GM21576 (cell line): ENCODE measurements at regions not wholly inside any gene's neighbourhood (a gene's known extent, or its start where the extent isn't known, plus 50 kb on each side); places are given as distances from the start of the nearest gene placed in this dataset.
"Not testable (repeated sequence)": the region's sequence is repeated elsewhere in the genome, so short reads cannot be mapped to it uniquely, and the experiment has no call there.

Experiments
- ATAC-seq: cut with Tn5 transposase; IDR thresholded peaks from one replicate; pipeline ENCODE4 v1.9.1; 2021; ENCODE audit warnings: mild to moderate bottlenecking, moderate library complexity; ENCODE audit not compliant: unreplicated experiment

DNA sequence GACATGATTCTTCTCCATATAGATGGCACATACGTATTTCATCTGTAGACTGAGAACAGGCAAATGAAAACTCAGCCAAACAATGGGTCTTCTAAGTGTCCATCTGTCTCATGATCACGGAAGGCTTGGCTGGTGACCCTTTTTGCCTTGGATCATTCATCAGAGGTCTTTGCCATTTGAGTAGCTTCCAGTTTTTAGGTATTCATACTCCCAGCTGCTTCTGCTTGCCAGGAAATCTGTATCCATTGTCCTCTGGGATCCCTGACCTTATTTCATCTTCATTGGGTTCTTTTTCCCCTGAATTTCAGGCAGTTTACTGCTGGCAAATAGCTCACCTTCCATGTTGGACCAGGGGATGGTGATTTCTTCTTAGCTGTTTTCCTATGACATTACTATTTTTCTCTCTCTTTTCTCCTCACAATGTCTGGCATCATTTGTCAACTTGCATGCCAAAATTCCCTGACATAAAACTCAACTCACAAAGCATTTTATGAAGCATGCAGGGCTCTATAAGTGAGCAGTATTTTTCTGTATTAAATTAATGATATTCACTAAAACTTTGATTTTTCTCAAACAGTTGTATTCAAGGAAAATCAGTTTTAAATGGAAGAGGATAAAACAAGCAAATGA lies 241.2 kb downstream of the DNAJB9 start:
- no peak for ATAC-seq

GRCh38 chr7:108813251-108814014 lies 243.8 kb downstream of the DNAJB9 start:
- no peak for ATAC-seq

GRCh38 chr7:108815815-108816214 lies 246.1 kb downstream of the DNAJB9 start:
- ATAC-seq, result no peak

DNA sequence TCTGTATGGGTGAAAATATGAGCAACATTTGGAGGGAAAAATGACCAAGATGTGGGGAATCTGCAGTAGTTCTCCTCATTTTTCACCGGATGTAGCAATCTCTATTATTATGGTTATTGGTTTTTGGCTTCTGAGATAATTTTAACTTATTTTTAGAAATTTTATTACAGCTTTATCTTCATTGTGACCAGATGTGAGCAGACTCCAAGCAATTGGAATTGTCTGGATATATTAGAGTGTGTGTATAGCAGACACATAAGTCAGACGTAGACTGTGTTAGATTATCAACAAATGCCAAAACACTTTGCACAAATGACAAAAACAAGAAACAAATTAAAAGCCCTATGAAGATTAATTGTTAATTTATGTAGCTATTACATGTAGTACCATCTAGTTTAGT lies 249.1 kb downstream of the DNAJB9 start:
- ATAC-seq, result no peak

DNA sequence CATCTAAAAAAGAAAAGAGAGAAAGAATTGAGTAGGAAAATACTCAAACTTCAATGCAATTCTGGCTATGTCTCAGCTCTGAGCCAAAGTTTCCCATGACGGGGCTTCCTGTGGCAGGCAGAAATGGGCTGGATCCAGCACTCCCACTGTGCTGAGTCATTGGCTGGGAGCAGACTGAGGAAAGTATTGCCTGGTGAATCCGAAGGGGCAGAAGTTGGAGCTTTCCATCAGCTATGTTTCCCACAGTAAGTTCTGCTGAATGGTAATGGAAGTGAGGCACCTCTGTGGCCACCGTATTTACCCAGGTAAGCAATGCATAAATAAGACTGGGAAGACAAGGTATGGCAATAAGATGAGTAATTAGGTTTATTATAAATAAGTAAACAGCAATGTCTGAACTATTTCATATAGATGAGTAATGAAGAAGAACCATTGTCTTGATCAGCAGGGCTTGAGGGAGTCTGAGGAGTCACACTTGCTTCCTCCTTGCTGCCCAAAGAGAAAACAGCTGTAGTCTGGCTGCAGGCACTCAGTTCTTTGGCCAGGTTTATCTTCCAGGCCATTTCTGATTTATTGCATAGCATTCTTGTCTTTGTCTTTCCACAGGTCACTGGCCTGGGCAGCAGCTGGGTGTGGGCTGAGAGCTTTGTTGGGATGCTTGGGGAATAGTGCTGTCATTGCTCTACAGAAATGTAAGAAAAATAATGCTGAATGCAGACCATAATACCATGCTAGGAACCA lies 255.3 kb downstream of the DNAJB9 start:
- ATAC-seq, result no peak

- no peak for ATAC-seq
These were observed 255.9 kb downstream of the DNAJB9 start for GRCh38 chr7:108825581-108825909.

DNA sequence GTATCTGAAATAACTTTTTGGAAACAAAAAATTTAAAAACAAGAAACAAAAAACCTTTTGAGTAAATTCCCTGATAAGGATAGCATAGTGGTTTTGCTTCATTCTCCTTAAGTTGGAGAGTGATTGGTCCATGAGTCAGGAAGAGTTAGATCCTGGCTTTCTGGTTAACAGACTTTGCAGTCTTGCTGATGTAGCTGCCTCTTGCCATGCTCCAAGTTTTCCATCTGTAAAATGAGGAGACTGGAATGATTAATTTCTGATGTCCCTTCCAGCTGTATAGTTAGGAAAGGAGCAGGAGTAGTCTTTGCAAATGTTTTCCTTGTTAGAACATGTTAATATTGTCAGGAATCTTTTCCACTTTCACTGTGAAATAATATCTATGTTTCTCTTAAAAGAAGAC lies 266.6 kb downstream of the DNAJB9 start:
- no peak for ATAC-seq

GRCh38 chr7:108838198-108838597 lies 268.5 kb downstream of the DNAJB9 start:
- no peak for ATAC-seq

- ATAC-seq, result no peak
These were observed 269.4 kb downstream of the DNAJB9 start for GRCh38 chr7:108839076-108839475.

DNA sequence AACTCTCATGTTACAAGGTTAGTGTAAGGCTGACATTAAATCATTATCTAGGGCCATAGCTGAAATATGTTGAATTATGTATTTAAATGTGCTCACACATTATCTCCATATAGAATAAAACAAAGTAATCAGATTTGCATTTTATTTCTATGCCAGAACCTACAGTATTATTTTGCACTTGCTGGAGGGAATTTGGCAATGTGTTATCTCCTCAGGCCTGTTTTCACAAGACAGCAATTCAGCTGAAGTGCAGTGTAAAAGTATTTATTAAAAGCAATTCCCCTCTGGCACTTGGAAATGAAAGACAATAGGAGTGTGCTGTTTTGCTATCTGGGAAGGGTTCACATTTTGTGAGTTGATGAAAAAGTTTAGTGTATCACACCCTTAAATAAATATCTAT lies 276.3 kb downstream of the DNAJB9 start:
- ATAC-seq, result no peak

DNA sequence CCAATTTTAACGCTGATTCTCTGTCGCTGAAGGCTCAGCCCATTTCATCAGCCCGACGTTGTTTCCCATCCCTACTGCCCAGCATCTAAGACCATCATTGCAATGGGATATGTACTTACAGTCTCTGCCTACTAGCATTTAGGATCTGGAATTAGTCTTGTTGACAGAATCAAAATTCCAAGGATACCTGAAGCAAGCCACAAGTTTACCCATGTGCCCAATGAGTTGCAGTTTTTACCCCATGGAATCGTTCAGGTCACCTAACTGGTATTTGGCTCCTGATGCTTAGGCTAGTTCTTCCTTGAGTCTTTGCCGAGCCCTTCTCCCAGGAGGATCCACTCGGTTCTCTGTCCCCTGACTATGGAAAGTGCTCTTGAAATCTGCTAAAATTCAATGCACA lies 276.8 kb downstream of the DNAJB9 start:
- ATAC-seq, result no peak

- no peak for ATAC-seq
These were observed 278.8 kb downstream of the DNAJB9 start for GRCh38 chr7:108848486-108848885.

DNA sequence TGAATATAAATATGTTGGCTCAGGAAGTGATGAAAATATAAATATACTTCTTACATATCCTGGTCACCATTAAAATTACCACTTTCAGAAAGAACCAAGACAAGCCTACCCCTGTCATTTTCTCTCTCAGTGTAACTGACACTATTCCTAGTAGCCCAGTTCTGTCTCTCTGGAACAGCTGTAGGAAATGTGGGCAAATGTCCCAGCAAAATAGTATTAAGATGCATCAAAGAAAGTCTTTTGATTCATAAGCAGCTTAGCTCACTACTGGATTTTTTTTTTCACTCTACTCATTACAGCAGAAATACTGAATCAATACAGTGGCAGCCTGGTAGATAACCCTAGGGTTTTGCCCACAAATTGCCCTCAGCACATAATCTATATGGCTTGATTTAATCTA lies 290.9 kb downstream of the DNAJB9 start:
- ATAC-seq, result no peak

DNA sequence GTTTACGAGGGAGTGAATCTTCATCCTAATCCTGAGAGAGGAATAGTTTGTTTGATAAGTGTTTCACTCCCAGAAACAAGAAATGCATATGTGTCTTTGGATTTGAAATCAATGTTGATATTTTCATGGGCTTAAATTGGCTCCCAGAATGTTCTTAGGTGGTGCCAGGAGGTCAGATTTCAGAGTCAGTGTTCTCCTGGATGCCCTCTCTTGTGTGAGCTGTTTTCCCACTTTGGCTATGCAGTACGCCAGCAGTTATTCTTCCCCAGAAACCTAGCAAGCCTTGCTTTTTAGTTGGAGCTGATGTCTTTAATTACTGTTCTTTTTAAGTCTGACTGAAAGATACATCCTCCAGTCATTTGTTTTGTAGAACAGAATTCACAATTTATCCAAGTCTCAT lies 291.4 kb downstream of the DNAJB9 start:
- ATAC-seq, result no peak

- ATAC-seq, result no peak
These were observed 293.7 kb downstream of the DNAJB9 start for GRCh38 chr7:108863227-108863848.

DNA sequence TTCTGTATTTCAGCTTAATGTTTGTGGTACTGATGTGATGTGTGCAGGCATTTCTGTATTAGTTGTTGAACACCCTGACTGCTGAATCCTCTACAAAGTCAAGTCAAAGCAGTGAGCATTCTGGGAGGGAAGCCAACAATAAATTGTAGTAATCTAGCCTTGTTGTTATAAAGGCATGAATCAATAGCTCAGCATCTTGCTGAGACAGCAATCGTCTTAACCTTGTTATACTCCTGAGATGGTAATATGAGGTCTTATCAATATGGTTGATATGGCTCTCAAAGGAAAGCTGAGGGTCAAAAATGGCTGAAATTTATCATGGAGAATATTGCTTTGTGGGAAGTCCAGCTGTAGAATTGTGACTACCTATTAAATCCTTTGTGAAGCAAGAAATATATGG lies 299.4 kb downstream of the DNAJB9 start:
- ATAC-seq, result no peak

- peak; percentile 56 for ATAC-seq
These were observed 305.5 kb downstream of the DNAJB9 start for GRCh38 chr7:108875139-108875538.

DNA sequence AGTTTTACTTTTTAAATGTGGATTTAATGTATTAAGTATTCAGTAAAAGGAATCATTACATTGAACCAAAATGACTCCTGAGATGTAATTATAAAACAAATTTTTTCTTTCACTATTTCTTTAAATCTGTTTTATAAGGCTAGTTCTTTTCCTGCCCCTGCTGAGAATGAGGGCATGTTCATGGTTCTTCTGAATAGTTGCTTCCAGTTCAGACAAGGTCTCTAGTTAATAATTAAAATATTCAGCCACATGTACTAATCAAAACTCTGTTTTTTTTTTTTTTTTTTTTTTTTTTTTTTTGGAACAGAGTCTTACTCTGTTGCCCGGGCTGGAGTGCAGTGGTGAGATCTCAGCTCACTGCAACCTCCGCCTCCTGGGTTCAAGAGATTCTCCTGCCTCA lies 321.2 kb downstream of the DNAJB9 start:
- no peak for ATAC-seq

DNA sequence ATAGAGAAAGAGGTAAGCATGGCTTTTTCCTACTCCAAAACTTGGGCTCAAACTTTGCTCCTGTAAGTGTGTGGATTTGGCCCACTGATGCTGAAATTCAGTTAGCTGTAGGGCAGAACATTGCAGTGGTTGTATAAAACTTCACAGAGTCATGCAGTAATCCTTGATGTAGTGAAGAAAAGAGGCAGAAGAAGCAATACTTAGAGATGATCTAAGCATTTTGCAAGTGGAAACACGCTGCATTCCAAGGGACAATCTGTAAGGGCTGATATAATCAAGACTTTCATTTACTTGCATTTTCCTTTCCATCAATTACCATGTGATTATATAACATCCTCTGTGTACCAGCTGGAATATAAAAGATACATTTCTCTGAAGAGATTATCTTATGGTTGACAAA lies 338.8 kb downstream of the DNAJB9 start:
- no peak for ATAC-seq

DNA sequence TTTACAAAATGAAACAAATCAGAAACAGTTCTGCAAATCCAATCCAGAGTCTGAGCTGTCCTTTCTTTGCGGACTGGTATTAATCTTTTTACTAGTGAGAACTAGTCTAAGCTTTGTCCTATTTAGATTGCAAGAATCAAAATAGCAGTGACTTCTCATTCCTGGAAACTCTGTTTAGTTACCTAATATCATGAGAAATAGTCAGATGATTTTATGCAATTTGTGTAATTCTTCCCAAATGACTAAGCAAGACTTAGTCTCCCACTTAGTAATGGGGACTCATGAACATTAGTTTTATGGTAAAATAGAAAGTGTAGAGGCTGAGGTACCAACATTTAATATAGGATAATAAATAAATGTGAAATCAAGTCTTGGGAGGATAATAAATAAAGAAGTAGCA lies 341.3 kb downstream of the DNAJB9 start:
- ATAC-seq, result no peak

- ATAC-seq, result no peak
These were observed 350.8 kb downstream of the DNAJB9 start for GRCh38 chr7:108920490-108920889.

DNA sequence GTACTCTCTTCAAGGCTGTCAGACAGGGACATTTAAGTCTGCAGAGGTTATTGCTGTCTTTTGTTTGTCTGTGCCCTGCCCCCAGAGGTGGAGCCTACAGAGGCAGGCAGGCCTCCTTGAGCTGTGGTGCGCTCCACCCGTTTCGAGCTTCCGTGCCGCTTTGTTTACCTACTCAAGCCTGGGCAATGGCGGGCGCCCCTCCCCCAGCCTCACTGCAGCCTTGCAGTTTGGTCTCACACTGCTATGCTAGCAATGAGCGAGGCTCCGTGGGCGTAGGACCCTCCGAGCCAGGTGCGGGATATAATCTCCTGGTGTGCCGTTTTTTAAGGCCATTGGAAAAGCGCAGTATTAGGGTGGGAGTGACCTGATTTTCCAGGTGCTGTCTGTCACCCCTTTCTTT lies 373.4 kb downstream of the DNAJB9 start:
- ATAC-seq, result not testable (repeated sequence)
